HG03139 (cell line): ENCODE measurements at regions not wholly inside any gene's neighbourhood (a gene's known extent, or its start where the extent isn't known, plus 50 kb on each side); places are given as distances from the start of the nearest gene placed in this dataset.
"Not testable (repeated sequence)": the region's sequence is repeated elsewhere in the genome, so short reads cannot be mapped to it uniquely, and the experiment has no call there.

Experiments used
- ATAC-seq: cut with Tn5 transposase; IDR thresholded peaks from one replicate; pipeline ENCODE4 v1.9.1; 2021; ENCODE audit not compliant: unreplicated experiment

DNA sequence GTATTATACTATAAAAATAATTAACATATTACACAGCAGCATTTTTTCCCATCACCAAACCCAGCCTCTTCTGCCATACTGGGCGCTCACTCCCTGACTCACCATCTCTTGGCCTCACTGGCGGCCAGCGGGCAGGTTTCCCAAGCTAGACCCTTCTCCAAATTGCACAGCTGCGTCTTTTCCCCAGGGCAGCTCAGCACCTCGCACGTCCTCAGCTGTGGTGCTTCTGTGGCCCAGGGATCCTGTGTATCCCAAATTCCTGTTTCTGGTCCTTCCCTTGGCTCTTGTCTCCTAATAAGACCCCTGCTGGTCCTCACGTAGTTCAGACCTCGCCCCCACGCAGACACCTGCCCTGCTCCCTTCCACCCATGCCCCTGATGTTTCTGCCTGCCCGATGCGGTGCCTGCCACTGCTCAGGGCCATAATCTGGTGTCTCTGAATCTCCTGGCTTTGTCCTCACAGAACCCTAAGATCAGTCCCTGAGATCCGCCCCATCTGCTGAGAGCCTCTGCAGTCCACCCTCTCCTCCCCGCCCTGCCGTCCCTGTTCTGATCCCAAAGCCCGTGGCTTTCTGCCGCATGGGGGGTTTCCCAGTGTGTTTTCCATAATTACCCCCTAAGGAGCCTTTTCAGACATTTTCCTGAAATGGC, 290.1 kb downstream of the TCERG1L start:
- no peak for ATAC-seq

DNA sequence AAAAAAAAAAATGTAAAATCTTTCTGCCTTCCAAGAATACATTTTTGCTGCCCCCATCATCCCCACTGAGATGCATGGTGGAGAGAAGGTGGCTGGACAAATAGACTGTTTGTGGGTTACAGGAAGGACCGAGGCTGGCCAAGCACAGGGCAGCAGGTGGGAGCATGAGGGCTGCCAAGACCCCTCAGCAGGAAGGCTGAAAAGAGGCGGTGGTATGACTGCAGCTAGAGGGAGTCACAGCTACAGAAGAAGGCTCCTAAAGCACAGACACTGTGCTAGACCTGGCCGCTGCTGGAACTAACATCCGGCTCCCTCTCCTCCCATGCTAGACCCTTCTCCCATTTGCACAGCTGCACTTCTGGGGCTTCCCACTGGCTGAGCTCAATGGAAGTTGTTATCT, 289.6 kb downstream of the TCERG1L start:
- no peak for ATAC-seq

DNA sequence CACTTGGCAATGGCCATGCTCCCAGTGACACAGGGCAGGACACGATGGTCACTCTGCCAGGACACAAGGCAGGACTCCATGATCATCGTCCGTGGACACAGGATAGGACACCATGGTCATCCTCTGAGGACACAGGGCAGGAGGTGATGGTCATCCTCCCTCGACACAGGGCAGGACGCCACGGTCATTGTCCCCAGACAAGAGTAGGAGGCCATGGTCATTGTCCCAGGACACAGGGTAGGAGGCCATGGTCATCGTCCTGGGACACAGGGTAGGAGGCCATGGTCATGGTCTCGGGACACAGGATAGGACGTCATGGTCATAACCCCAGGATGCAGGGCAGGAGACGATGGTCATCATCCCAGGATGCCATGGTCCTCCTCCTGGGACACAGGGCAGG, 289.2 kb downstream of the TCERG1L start:
- no peak for ATAC-seq

DNA sequence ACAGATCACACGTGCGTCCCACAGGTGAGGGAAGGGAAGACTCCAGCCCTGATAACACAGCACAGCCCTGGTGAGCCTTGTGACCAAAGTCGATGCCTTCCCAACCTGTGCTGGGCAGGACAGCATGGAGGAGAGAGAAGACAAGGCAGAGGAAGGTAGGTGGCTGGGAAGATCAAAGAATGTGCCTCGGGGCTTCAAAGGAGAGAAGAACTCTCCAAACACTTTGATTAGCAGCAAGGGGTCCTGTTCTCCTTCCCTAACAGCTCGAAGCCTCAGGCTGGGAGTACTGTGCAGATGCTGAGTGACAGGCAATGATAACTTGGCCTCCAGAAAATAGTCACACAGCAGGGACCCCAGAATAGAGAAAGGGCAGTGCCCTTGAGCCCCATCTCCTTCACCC, 288.5 kb downstream of the TCERG1L start:
- ATAC-seq: no peak

DNA sequence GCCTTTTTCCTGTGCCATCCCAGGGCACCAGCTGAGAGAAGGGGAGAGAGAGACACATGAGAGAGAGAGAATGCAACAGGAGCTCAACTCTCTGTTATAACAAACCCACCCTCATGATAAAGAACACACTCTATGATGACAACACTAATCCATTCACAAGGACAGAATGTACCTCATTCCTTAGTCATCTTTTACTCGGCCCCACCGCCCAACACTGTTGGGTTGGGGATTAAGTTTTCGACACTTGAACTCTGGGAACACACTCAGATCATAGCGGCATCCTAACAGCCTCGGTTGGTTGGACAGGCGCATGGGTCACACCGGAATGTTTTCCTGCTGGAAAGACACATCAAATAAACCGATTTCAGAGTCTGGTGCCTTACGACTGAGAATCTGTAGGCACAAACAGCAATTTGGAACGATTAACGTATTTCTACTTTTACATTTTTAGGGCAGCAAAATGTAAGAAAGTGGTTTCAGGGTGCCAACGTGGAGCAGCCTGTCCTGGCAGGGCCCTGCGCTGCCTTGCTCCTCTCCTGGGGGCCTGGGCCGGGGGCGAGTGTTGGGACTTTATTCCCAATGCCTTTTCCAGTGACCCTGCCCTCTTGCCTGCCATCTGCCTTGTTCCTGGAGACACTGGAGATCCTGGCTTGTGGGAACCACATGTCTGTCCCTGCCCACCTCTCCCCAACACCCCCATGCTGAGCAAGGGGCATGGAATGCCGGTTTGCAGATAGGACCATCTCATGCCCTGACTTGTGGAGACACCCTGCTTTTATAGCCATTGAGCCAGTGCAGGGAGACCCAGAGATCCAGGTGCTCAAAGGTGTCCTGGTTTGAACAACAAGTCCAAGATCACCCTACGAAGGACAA, 287.0 kb downstream of the TCERG1L start:
- ATAC-seq: no peak

DNA sequence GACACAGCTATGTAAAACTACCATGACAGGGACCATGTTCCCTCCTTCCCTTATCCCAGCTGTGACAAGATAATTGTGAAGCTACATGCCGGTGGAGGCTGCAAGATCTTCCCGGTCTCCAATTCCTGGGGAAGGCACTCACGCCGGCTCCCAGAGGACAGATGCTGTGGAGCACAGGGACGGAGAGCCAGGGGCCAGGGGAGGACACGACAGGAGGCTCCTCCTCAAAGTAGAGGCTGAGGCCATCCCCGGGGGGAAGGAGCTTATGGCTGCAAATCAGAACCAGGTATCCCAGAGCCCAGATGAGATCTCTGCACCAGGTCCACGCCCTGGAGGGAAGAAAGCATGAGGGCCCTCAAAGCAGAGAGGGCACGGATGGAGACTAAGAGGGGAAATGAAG, 286.2 kb downstream of the TCERG1L start:
- no peak for ATAC-seq

DNA sequence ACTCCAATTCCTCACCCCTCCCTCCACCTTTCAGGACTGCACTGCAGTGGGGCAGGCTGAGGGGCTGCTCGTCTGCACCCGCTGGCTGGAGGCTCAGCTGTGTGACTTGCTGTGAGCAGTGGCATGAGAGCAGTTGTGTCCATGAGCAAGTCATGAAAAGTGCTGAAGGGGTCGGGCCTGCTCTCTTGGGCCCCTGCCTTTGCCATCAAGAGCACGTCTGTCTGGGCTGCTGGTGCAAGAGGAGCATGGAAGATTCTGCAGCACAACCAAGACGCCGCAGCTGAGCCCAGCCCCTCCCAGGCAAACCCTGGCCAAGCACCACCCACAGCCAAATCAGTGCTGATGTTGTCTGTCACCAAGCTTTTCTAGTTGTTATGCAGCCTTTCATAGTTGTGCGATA, 284.3 kb downstream of the TCERG1L start:
- ATAC-seq: no peak

DNA sequence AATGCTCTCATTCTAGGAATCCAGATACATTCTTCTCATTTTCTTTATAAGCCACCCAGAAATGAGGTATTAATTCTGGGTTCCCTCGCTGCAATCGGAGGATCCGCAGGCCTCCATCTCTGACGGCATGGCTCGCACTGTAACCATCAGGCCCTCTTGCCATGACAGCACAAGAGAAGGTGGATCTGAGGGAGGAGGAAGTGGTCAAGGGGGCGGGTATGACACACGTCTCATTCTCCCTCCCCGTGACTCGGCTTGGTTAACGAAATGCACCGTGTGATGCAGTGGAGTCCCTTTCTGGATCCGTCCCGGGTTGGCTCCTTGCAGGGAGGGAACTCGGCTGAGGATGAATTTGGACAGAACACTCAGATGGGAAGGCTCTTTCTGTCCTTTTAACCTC, 280.2 kb downstream of the TCERG1L start:
- ATAC-seq: no peak

DNA sequence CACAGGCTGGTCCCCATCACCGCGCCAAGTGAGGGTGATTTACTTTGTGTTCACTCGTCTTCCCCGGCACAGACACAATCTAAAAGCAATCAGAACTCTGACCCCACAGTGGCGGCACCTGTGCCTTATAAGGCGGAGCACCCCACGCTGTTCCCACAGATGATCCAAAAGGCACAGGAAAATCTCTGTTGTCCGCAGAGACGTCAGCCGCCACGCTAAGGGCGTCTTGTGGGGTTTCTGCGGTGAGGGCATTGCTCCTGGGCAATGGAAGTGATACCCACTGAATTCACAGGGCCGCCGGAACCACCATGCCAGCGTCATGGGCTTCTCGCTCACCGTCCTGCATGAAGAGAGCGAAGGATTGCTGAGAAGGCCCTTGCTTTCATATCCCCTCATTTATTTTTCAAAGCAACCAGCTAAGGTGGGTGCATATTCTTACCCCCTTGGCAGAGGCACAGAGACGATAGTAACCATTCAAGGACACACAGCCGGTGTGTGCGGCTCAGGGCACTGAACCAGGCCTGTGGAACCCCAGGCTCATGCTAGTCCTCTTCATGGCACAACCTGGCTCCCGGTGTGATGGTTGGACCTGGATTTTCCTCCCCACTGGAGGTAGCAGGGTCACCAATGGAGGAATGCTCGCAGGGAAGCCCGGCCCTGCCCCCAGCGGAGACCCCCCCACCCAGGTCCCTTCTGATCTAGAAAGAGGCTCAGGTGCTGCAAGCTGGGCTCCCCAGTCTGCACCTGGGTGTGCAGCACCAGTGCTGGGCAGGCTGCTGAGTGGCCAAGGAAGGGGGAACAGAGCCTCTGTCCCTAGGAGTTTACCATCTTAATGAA, 279.0 kb downstream of the TCERG1L start:
- no peak for ATAC-seq

DNA sequence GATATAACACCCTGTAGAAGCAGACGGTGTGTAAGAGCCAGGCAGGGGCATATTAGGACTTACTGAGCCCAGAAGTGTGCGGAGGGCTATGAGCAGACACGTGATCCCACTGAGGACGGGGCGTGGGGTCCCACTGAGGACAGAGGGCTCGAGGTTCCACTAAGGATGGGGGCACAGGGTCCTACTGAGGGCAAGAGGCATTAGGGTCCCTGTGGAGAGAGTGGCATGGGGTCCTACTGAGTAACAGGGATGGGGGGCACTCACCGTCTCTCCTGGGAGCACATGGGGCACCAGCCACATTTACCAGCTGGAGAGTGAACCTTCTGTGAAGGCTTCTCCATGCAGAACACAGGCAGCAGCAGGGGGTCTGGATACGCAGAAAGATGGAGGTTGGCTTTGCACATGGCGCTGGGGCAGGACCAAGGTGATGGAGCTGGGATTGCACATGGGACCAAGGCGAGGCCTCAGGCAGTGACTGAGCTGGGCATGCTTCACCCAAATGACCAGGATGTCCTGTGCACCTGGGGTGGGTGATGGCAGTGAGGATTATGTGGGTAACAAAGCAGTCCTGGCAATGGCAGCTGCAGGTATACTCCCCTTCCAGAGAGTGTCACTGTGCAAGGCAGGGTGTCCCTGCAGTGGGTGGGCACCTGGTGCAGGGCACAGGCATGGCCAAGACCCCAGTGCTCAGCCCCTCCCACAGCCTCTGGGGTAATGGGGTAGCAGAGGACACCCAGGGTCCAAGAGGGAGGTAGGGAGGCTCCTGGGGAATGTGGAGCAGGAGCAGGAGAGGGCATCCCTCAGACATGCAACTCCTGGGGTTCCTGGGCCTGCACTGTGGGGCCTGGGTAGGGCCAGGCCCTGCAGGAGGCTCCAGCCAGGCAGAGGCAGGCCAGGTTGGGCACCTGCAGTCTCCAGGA, 278.1 kb downstream of the TCERG1L start:
- ATAC-seq: no peak

DNA sequence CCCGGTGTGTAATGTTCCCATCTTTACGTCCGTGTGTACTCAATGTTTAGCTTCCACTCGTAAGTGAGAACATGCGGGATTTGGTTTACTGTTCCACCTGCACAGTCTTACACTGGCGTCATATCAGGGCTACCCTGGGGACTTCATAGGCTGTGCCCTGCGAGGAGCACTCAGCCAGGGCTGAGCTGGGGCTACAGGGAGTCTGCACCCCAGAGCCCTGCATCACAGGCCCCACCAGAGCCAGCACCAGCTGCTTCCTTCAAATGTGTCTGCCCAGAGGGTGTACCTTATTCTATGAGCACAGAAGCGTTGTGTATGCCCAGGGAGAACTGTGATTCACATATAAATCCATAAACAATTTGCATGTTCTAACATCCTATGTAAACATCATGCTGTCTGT, 277.1 kb downstream of the TCERG1L start:
- ATAC-seq: no peak

DNA sequence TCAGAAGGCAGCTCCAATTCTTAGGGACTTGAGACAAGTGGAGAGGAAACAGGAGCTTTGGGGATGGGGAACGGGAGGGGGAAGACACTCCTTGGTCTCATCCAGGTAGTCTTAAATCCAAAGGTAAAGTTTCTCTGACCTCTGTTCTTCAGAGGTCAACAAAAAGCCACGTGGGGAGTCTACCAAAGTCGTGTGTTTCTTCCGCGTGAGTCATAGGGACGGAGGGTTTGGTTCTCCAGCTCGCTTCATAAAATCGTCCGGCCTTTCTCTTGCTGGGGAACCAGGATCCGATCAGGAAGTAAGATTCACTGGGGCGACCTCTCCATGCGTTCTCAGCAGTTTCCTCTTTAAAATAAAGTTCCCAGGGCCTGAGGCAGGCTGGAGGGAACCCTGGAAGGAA, 275.7 kb downstream of the TCERG1L start:
- no peak for ATAC-seq

DNA sequence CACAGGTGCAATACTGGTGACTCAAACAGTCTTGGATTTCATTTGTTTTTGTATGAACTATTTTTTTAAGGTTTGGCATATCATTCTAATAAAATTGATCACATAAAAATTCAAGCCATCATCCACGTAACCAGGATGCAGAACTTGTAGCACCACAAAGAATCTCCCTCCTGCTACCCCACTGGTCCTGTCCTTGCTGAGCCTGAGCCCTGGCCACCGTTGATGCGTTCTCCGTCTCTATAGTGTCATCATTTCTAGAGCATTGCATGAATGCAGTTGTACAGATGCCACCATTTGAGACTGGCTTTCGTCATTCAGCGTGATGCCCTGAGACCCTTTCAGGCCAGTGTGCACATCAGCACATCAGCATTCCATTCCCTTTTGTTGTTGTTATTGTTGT, 273.5 kb downstream of the TCERG1L start:
- ATAC-seq: no peak

DNA sequence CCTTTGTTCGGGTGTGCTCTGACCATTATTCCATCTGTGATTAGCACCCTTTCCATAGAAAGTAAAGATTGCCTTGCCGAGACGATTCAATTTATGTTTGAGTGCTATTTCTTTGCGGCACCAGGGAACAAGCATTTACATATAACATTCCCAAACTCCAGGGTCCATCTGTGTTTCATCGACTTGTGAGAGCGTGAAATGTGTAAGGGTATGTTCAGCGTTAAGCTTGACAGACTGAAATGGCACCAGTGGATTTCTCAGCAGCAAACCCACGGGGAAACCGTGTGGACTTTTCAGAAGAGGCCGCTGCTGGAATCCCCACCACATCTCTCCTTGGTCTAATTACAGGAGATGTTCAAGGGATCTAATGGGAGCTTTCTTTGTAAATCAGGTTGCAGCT, 270.5 kb downstream of the TCERG1L start:
- no peak for ATAC-seq

DNA sequence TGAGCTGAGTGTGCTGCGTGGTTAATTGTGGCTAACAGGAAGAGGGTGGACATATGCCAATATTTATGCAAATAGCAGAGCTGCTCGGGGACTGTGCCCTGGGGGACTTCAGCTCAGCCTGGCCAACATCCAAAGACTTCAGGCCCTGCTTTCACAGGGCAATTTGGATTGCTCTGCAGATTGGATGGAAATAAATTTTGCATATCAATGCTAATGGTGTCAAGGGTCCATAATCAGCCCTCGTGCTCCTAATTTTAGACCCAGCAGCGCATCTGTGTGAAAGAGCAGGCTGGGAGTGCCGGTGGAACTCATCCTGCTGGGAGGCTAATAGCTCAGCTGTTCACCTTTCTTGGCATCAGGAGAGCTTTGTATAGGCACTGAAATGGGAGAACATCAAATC, 270.1 kb downstream of the TCERG1L start:
- no peak for ATAC-seq

DNA sequence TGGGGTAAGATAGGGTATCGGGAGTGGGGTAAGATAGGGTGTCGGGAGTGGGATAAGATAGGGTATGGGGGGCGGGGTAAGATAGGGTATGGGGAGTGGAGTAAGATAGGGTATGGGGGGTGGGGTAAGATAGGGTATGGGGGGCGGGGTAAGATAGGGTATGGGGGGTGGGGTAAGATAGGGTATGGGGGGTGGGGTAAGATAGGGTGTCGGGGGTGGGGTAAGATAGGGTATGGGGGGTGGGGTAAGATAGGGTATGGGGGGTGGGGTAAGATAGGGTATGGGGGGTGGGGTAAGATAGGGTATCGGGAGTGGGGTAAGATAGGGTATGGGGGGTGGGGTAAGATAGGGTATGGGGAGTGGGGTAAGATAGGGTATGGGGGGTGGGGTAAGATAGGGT, 269.5 kb downstream of the TCERG1L start:
- ATAC-seq: not testable (repeated sequence)
